Mesothelial cell of epicardium (in vitro differentiated cells): ENCODE measurements at regions not wholly inside any gene's neighbourhood (a gene's known extent, or its start where the extent isn't known, plus 50 kb on each side); places are given as distances from the start of the nearest gene placed in this dataset.

Experiments used
- DNase-seq, 2 experiments: peaks; one replicate each; pipeline ENCODE4 v3.0.0; 2021; ENCODE audit warnings: low spot score in 2 of 2; ENCODE audit not compliant: unreplicated experiment in 2 of 2
- H3K27ac Mint-ChIP-seq: 2 replicates; pipeline ENCODE4 v1.8.0; 2021; ENCODE audit warnings: mixed read lengths
- H3K27me3 Mint-ChIP-seq: 2 replicates; pipeline ENCODE4 v1.8.0; 2021; ENCODE audit warnings: low read depth, mixed read lengths
- H3K36me3 Mint-ChIP-seq: 2 replicates; pipeline ENCODE4 v1.8.0; 2021; ENCODE audit warnings: mixed read lengths
- H3K4me1 Mint-ChIP-seq: 2 replicates; pipeline ENCODE4 v1.8.0; 2021; ENCODE audit warnings: mixed read lengths
- H3K4me3 Mint-ChIP-seq: 2 replicates; pipeline ENCODE4 v1.8.0; 2021; ENCODE audit warnings: mild to moderate bottlenecking, moderate library complexity, mixed read lengths
- H3K9me3 Mint-ChIP-seq: 2 replicates; pipeline ENCODE4 v1.8.0; 2021; ENCODE audit warnings: mixed read lengths
- TF ChIP-seq, protein P1 (sequence below): fragments of 200-600 bp; sonication (generic); IDR thresholded peaks from one replicate; pipeline ENCODE4 v1.5.0; 2021; ENCODE audit warnings: antibody characterized with exemption; ENCODE audit not compliant: unreplicated experiment

DNA sequence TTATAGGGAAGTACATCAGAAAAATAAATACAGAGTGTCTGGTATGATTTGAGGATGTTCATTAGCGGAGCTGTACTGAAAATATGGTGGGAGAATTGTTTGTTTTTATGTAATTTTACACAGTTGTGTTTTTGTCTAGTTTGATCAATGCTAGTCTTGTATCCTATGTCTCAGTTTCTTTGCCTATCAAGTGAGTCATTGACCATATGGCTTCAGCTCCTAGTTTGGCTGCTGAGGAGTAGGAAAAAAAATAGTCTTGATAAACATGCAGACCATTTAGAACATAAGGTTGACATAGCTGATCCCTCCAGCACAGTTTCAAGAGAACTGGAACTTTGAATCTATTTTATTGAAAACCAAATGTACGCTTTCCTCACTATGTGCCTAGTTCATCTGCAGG lies 1292.1 kb upstream of the FLRT2 start:
- peak overlapping the region; percentile 11 for H3K27ac Mint-ChIP-seq
- peaks cover 16% of the 10 kb centered on the region for H3K9me3 Mint-ChIP-seq
- DNase-seq = no peak
- TF ChIP-seq, protein P1, sequence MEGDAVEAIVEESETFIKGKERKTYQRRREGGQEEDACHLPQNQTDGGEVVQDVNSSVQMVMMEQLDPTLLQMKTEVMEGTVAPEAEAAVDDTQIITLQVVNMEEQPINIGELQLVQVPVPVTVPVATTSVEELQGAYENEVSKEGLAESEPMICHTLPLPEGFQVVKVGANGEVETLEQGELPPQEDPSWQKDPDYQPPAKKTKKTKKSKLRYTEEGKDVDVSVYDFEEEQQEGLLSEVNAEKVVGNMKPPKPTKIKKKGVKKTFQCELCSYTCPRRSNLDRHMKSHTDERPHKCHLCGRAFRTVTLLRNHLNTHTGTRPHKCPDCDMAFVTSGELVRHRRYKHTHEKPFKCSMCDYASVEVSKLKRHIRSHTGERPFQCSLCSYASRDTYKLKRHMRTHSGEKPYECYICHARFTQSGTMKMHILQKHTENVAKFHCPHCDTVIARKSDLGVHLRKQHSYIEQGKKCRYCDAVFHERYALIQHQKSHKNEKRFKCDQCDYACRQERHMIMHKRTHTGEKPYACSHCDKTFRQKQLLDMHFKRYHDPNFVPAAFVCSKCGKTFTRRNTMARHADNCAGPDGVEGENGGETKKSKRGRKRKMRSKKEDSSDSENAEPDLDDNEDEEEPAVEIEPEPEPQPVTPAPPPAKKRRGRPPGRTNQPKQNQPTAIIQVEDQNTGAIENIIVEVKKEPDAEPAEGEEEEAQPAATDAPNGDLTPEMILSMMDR = no peak
- no peaks in the 10 kb centered on the region for H3K36me3 Mint-ChIP-seq
- peaks cover 8% of the 10 kb centered on the region for H3K4me1 Mint-ChIP-seq
- no peaks in the 10 kb centered on the region for H3K27me3 Mint-ChIP-seq
- H3K4me3 Mint-ChIP-seq = no peak overlapping the region

DNA sequence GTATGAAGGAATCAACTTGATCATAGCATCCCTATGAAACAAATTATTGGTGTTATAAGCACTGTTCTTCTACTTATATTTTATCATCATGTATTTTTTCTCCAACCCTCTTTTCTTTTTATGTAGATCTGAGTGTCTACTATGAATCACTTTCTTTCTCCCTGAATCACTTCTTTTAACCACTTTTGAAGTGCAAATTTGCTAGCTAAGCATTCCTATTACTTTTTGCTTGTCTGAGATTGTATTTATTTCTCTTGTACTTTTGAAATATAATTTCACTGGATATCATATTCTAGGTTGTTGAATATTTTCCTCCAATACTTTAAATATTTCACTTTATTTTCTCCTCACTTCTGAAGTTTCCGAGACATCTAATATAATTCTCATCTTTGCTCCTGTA lies 1282.3 kb upstream of the FLRT2 start:
- no peaks in the 10 kb centered on the region for H3K27me3 Mint-ChIP-seq
- H3K9me3 Mint-ChIP-seq = peaks cover 12% of the 10 kb centered on the region
- H3K36me3 Mint-ChIP-seq = peaks cover 5% of the 10 kb centered on the region
- peaks cover 25% of the 10 kb centered on the region for H3K4me1 Mint-ChIP-seq
- H3K27ac Mint-ChIP-seq = no peak overlapping the region
- TF ChIP-seq, protein P1 = no peak
- DNase-seq = no peak
- no peak overlapping the region for H3K4me3 Mint-ChIP-seq

DNA sequence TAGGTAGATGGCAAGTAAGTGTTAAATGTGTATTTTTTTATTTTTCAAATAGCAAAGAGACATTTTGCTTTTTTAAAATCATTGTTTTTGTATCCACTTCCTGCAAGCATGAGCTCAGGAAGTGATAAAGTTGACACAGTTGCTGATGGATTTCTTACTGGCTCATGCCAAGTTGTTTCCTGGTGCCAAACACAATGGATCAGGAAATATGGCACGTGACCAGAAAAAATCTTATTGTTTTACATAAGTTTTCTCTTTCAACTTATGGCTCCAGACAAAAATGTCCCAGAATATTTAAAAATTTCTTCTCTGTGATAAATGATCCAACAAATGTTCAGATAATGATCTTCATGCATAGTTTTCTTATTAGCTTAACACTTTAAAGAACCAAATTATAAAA lies 1279.1 kb upstream of the FLRT2 start:
- peaks cover 52% of the 10 kb centered on the region for H3K4me1 Mint-ChIP-seq
- H3K27ac Mint-ChIP-seq = no peak overlapping the region
- H3K27me3 Mint-ChIP-seq = no peaks in the 10 kb centered on the region
- H3K9me3 Mint-ChIP-seq = no peaks in the 10 kb centered on the region
- H3K36me3 Mint-ChIP-seq = no peaks in the 10 kb centered on the region
- no peak for DNase-seq
- no peak overlapping the region for H3K4me3 Mint-ChIP-seq
- TF ChIP-seq, protein P1 = no peak

DNA sequence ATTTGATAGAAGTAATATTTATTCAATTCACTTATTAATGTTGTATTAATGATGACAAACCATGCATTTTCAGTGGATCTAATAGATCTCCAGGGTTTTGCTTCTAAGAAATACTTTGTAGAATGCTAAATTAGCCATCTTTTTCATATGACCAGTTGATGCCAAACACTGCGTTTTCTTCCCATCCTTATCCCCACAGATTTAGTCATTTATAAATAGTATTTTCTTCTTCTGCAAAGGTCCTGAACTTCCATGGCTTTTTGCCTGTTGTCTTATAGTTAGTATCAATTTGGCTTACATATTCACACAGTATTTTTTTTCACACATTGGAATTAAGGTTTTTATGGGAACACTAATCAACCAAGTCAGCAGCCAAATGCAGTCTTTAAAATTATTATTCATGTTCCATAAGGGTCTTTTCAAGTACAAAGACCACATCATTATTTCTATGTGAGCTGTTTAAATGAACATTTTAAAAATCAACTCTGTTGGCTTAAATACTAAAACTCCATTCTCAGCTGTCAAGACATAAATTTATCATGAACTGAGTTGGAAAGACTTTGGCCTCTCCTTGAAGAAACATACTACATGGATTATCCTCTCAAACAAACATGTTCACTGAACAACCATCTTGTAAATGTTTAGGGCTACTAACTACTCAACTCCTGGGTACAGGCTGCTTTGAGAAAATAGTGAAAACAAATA lies 1278.4 kb upstream of the FLRT2 start:
- DNase-seq = no peak
- no peaks in the 10 kb centered on the region for H3K27me3 Mint-ChIP-seq
- TF ChIP-seq, protein P1 = no peak
- peaks cover 58% of the 10 kb centered on the region for H3K4me1 Mint-ChIP-seq
- no peak overlapping the region for H3K4me3 Mint-ChIP-seq
- peak overlapping the region; percentile 39 for H3K27ac Mint-ChIP-seq
- H3K36me3 Mint-ChIP-seq = no peaks in the 10 kb centered on the region
- H3K9me3 Mint-ChIP-seq = no peaks in the 10 kb centered on the region

DNA sequence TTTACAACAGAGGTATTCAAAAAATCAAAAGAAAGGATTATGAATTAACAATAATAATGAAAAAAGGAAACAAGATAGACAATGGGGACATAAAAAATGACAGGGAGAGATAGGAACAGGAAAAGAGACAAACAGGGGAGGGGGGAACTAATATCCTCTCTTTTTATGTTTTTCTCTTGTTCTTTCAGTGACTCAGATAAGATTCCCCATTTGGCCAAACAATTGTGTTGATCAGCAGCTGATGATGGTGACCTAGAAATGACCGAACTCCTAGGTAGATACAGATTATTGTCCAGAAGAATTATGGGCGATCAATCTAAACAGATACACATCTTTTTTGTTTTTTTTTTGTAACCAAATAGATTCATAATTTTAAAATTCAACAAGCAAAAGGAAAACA lies 1277.2 kb upstream of the FLRT2 start:
- no peak overlapping the region for H3K4me3 Mint-ChIP-seq
- H3K36me3 Mint-ChIP-seq = no peaks in the 10 kb centered on the region
- TF ChIP-seq, protein P1 = no peak
- no peaks in the 10 kb centered on the region for H3K27me3 Mint-ChIP-seq
- no peak for DNase-seq
- no peaks in the 10 kb centered on the region for H3K9me3 Mint-ChIP-seq
- peak overlapping the region; percentile 70 for H3K27ac Mint-ChIP-seq
- H3K4me1 Mint-ChIP-seq = peaks cover 59% of the 10 kb centered on the region

DNA sequence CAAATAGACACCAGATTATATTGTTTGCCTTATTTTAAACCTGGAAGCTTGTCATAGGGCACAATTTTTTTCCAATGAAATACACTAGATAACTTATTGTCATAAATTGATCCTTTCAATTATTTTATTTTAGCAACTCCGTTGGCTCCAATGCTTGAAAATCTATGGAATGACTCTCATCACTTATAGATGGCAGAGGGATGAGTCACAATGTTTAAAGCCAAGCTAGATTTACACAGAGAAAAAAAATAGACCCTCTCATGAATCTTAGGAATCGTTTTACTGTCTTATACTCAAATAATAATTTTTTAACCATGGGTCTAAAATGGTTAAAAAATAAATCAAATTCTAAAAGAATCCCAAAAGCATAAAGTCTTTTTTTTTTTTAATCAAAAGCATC lies 1276.6 kb upstream of the FLRT2 start:
- Mint-ChIP-seq H3K4me3 (no peak overlapping the region), H3K4me1 (peaks cover 61% of the 10 kb centered on the region), H3K9me3 (no peaks in the 10 kb centered on the region), H3K36me3 (no peaks in the 10 kb centered on the region), H3K27ac (peak overlapping the region; percentile 70), H3K27me3 (no peaks in the 10 kb centered on the region)
- DNase-seq = no peak
- TF ChIP-seq, protein P1 = no peak
